ENCODE measurements at regions not wholly inside any gene's neighbourhood (a gene's known extent, or its start where the extent isn't known, plus 50 kb on each side); places are given as distances from the start of the nearest gene placed in this dataset.
"Not testable (repeated sequence)": the region's sequence is repeated elsewhere in the genome, so short reads cannot be mapped to it uniquely, and the experiment has no call there.

DNA sequence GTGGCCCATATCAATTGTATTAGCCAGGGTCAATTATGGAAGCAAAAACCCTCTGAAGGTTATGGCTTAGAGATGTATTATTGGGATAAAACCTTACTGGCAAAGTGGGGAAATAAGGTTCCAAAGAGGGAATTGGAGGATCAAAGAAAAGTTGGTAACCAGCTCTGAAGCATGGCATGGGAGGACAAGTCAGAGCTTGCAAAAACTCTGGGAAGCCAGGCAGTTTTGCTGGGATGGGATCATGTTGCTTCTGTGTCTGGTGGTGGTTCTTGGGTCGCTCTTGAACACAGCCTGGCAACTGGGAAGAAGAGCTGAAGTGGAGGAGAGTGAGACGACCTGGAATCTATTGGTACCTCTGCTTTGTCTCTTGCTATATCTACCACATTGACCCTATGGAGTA, 162.6 kb downstream of the PMAIP1 start:
- no peak for DNase-seq (ENCODE audit: low spot score)

- DNase-seq (ENCODE audit: low spot score) = no peak
Observed at GRCh38 chr18:60060578-60060977, 160.8 kb downstream of the PMAIP1 start.

- DNase-seq (ENCODE audit: low spot score) = no peak
Observed at GRCh38 chr18:60060026-60060425, 160.2 kb downstream of the PMAIP1 start.

- DNase-seq (ENCODE audit: low spot score) = no peak
Observed at GRCh38 chr18:60059216-60059615, 159.4 kb downstream of the PMAIP1 start.

GRCh38 chr18:60053747-60054304, 154.0 kb downstream of the PMAIP1 start:
- DNase-seq (ENCODE audit: low spot score) = no peak

DNA sequence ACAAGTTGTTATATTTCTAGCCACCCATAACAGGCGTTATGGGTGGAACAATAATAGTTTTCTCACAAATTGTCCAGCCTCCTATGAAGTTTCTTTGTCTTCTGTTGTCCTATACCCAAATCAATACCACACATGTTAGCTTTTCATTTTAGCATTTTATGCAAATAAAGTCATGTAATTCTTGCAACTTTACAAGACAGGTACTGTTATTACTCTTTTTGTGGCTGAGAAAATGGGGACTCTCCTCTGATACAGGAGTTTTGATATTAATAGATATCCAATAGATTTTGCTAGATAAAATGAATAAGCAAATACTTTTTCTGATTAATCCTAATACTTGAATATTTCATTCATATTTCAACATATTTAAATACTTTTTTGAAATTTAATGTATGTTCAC, 151.0 kb downstream of the PMAIP1 start:
- no peak for DNase-seq (ENCODE audit: low spot score)

DNA sequence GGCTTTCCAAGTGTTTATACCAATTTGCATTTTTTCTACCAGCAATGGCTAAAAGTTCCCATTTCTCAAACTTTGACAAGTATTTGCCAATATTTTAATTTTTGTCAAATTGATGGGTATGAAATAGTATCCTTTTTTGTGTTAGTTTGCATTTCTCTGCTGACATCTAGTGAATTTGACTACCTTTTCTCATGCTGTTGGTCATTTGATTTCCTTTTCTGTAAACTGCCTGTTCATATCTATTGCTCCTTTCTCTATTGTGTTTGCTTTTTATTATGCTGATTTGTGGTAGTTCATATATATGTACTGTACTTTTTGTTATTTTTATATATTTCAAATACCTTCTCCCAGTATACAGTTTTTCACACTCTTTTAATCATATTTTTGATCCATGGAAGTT, 149.4 kb downstream of the PMAIP1 start:
- DNase-seq (ENCODE audit: low spot score) = no peak

DNA sequence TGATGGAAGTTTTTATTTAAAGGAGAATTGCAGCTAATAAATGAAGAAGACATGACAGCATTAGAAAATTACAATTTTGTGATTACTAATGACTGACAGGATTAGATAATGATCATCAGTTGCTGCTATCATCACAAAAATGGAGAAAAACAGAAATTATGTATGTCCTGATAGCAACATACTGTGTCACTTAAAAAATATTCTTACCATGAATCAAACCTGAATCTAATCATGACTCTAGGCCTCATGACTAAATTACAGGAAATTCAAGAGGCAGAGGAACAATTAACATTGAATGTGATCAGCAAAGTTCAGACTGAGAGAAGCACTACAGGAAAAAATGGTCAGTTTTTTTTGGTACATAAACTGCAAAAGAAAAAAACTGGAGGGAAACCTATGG, 147.8 kb downstream of the PMAIP1 start:
- no peak for DNase-seq (ENCODE audit: low spot score)

- DNase-seq (ENCODE audit: low spot score) = no peak
Observed at GRCh38 chr18:60044290-60045006, 144.7 kb downstream of the PMAIP1 start.

- DNase-seq (ENCODE audit: low spot score) = no peak
Observed at GRCh38 chr18:60040971-60041370, 141.2 kb downstream of the PMAIP1 start.

DNA sequence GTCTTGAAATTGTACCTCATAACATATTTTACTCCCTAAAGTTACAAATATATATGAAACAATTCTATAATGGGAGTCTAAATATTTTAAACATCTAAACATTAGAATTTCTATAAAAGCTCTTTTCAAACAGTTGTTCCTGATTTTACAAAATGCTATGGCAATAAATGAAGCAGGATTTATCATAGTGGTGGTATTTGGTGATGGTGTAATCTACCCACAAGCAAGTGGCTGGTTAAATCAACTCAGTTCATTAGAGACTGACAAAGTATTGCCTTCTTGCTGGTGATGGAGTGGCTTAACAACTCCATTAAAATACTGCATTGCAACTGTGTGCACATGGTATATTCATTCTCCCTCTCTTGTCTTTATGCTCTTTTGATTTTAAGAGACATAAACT, 138.9 kb downstream of the PMAIP1 start:
- DNase-seq (ENCODE audit: low spot score) = no peak

DNA sequence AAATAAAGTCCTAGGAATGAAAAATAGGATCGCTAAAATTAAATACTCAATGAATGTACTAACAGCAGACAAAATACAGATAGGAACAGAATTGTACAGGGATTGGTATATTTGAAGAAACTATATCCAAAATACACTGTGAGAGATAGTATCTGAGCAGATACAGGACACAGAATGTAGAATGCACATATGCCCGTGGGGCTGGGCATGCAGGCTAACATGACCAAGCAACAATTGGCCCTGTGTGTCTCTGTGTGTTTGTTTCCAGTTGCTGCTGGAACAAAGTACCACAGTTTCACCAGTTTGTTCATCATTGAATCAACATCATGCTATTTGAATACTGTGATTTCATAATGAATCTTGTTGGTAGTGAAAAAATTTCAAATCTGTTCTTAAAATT, 127.6 kb downstream of the PMAIP1 start:
- DNase-seq (ENCODE audit: low spot score) = peak; percentile 87

DNA sequence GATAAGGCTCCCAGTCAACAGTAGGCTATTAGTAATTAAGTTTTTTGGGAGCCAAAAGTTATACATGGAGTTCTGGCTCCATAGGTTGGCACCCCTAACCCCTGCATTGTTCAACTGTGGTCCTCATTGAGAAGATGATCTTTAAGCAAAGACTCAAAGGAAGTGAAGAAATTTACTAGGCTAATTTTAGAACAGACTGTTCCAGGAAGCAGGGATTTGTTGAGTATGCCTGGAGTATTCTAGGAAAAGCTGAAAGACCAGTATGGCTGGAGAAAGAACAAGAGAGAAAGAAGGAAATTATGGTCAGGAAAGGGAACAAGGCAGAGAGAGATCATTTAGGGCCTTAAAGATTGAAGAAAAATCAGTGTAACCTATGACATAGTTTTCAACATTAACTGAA, 125.1 kb downstream of the PMAIP1 start:
- DNase-seq (ENCODE audit: low spot score) = no peak

DNA sequence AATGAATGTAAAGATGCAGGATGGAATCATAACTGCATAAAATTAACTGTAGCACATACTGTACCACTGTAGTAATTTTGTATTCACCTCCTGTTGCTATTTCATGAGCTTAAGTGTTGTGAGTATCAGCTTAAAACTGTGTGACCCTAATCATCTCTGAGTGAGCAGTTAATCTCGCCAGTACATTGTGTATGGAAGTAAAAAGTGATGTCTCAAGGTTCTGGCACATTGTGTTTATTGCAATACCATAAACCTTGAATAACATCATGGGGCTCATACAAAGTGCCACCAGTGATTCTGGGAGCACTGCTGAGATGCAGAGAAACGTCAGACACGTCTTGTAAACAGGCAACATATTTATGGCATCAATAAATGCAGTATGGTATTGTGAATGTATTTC, 124.5 kb downstream of the PMAIP1 start:
- DNase-seq (ENCODE audit: low spot score) = no peak

GRCh38 chr18:60022671-60023276, 123.0 kb downstream of the PMAIP1 start:
- no peak for DNase-seq (ENCODE audit: low spot score)

GRCh38 chr18:60021556-60021955, 121.8 kb downstream of the PMAIP1 start:
- DNase-seq (ENCODE audit: low spot score) = no peak

DNA sequence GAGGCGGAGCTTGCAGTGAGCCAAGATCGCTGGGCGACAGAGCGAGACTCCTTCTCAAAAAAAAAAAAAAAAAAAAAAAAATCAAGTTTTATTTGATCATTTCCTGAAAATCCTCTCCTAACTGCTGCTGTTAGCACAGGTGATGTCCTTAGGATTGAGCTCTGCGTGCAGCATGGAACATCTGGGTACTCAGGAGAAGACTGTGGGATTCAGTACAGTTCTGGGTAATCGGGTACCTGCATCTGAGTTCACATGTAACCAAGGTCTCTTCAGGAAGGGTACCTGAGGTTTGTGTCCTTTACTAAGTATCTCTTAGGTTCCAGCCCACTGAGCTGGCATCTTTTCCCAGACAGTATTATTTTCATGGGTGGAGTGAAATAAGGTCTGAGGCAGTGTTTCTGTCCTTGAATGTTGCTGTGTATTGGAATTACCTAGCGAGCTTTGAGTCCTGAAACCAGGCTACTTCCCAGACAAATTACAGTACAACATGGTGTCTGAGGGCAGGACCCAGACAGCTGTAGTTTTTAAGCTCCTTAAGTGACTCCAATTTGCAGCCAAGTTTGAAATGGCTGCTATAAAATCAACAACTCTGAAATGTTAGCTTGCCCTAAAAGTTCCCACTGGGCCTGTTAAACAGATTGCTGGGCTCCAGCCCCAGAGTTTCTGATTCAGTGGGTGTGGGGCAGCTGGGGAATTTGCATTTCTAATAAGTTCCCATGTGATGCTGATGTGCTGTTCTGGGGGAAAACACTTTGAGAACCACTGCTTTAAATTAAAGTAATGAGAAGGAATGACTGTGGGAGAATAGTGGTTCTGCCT, 120.5 kb downstream of the PMAIP1 start:
- no peak for DNase-seq (ENCODE audit: low spot score)

- DNase-seq (ENCODE audit: low spot score) = no peak
Observed at GRCh38 chr18:60019463-60019840, 119.7 kb downstream of the PMAIP1 start.

- no peak for DNase-seq (ENCODE audit: low spot score)
Observed at GRCh38 chr18:60018618-60019462, 119.0 kb downstream of the PMAIP1 start.

DNA sequence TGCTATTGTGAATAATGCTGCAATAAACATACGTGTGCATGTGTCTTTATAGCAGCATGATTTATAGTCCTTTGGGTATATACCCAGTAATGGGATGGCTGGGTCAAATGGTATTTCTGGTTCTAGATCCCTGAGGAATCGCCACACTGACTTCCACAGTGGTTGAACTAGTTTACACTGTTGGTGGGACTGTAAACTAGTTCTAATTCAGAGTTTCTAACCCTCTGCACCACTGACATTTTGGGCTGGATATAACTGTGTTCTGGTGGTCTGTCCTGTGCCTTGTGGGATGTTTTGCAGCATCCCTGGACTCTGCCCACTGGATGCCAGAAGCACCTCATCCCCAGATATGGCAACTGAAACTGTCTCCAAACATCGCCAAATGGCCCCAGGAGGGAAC, 118.3 kb downstream of the PMAIP1 start:
- not testable (repeated sequence) for DNase-seq (ENCODE audit: low spot score)

DNA sequence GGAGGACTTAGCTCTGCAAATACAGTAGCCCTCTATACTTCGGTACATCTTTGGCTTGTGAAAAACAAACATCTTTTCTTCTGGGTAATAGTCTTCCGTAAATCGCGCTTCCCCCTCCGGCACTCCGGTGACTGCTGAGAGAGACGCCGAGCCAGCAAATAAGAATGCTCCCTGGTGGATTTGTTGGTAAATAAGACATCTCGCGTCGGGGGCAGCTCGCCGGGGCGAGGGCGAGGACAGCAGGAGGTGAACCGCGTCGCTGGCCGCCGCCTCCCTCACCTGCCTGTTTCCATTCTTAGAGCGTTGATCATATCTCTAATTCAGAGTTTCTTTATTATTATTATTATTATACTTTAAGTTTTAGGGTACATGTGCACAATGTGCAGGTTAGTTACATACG, 117.6 kb downstream of the PMAIP1 start:
- no peak for DNase-seq (ENCODE audit: low spot score)

- DNase-seq (ENCODE audit: low spot score) = not testable (repeated sequence)
Observed at GRCh38 chr18:60015826-60016225, 116.0 kb downstream of the PMAIP1 start.

All from pons (tissue), 1 donor.